Right atrium auricular region (tissue), 2 donors: ENCODE measurements at regions not wholly inside any gene's neighbourhood (a gene's known extent, or its start where the extent isn't known, plus 50 kb on each side); places are given as distances from the start of the nearest gene placed in this dataset.

Experiments used
- DNase-seq: peaks from one replicate; pipeline ENCODE4 v3.0.0-alpha.2; 2019; ENCODE audit warnings: low spot score
- H3K27ac ChIP-seq, 2 donors: fragments of 200-600 bp; sonication (generic); 1 replicate in 1 of 2; 2 replicates in 1 of 2; pipeline ENCODE4 v1.5.1; 2016 to 2019
- H3K27me3 ChIP-seq, 2 donors: fragments of 200-600 bp; sonication (generic); one replicate each; pipeline versions ENCODE4 v1.5.1 to v1.6.0; 2017 to 2019
- H3K36me3 ChIP-seq: fragments of 200-600 bp; sonication (generic); one replicate; pipeline ENCODE4 v1.5.1; 2016
- H3K4me1 ChIP-seq, 2 donors: fragments of 200-600 bp; sonication (generic); one replicate each; pipeline versions ENCODE4 v1.5.1 to v1.6.0; 2017 to 2019
- H3K4me3 ChIP-seq, 2 donors: fragments of 200-600 bp; sonication (generic); 1 replicate in 1 of 2; 2 replicates in 1 of 2; pipeline ENCODE4 v1.5.1; 2017 to 2019; ENCODE audit warnings: mild to moderate bottlenecking in 1 of 2, moderate library complexity in 1 of 2
- H3K9me3 ChIP-seq, 2 donors: fragments of 200-600 bp; sonication (generic); one replicate each; pipeline ENCODE4 v1.5.1; 2019
- CTCF ChIP-seq, 2 donors: fragments of 200-600 bp; sonication (generic); IDR thresholded peaks; one replicate each; pipeline ENCODE4 v1.5.1; 2019; ENCODE audit warnings: antibody characterized with exemption in 2 of 2

- Histone ChIP-seq H3K4me1 (no peaks in the 10 kb centered on the region), H3K36me3 (no peaks in the 10 kb centered on the region), H3K9me3 (peaks cover 0 to 11% of the 10 kb centered on the region in 2 donors), H3K27me3 (no peaks in the 10 kb centered on the region), H3K4me3 (no peak overlapping the region), H3K27ac (no peak overlapping the region)
- TF ChIP-seq CTCF (IDR thresholded peaks at IDR 0.05): no peak
- DNase-seq: no peak
These were observed 149.4 kb downstream of the NXPE2 start for GRCh38 chr11:114827736-114828135.

GRCh38 chr11:114832532-114833125, 154.3 kb downstream of the NXPE2 start:
- Histone ChIP-seq H3K27ac (no peak overlapping the region), H3K9me3 (no peaks in the 10 kb centered on the region), H3K4me1 (no peaks in the 10 kb centered on the region), H3K4me3 (no peak overlapping the region), H3K27me3 (no peaks in the 10 kb centered on the region), H3K36me3 (no peaks in the 10 kb centered on the region)
- no peak for TF ChIP-seq CTCF (IDR thresholded peaks at IDR 0.05)
- no peak for DNase-seq

- no peak for TF ChIP-seq CTCF (IDR thresholded peaks at IDR 0.05)
- H3K4me1 ChIP-seq: no peaks in the 10 kb centered on the region
- no peaks in the 10 kb centered on the region for H3K36me3 ChIP-seq
- no peak overlapping the region for H3K4me3 ChIP-seq
- H3K27ac ChIP-seq: no peak overlapping the region
- no peak for DNase-seq
- H3K27me3 ChIP-seq: no peaks in the 10 kb centered on the region
- H3K9me3 ChIP-seq: peaks cover 0 to 8% of the 10 kb centered on the region in 2 donors
These were observed 157.8 kb downstream of the NXPE2 start for GRCh38 chr11:114836161-114836560.

- TF ChIP-seq CTCF (IDR thresholded peaks at IDR 0.05): no peak
- H3K27ac ChIP-seq: no peak overlapping the region
- no peaks in the 10 kb centered on the region for H3K36me3 ChIP-seq
- peaks cover 0 to 12% of the 10 kb centered on the region in 2 donors for H3K4me1 ChIP-seq
- H3K9me3 ChIP-seq: no peaks in the 10 kb centered on the region
- no peak overlapping the region for H3K4me3 ChIP-seq
- no peak for DNase-seq
- H3K27me3 ChIP-seq: no peaks in the 10 kb centered on the region
These were observed 166.6 kb downstream of the NXPE2 start for GRCh38 chr11:114844896-114845295.

GRCh38 chr11:114845766-114846415, 167.6 kb downstream of the NXPE2 start:
- H3K9me3 ChIP-seq: no peaks in the 10 kb centered on the region
- DNase-seq: no peak
- no peak for TF ChIP-seq CTCF (IDR thresholded peaks at IDR 0.05)

GRCh38 chr11:114846416-114846791, 168.1 kb downstream of the NXPE2 start:
- no peaks in the 10 kb centered on the region for H3K27me3 ChIP-seq
- DNase-seq: no peak
- no peaks in the 10 kb centered on the region for H3K9me3 ChIP-seq
- H3K36me3 ChIP-seq: no peaks in the 10 kb centered on the region
- H3K4me1 ChIP-seq: peaks cover 0 to 12% of the 10 kb centered on the region in 2 donors
- H3K27ac ChIP-seq: no peak overlapping the region
- TF ChIP-seq CTCF (IDR thresholded peaks at IDR 0.05): no peak
- H3K4me3 ChIP-seq: no peak overlapping the region

More at GRCh38 chr11:114845766-114846415, 167.6 kb downstream of the NXPE2 start:
- H3K36me3 ChIP-seq: no peaks in the 10 kb centered on the region
- H3K27ac ChIP-seq: no peak overlapping the region
- no peak overlapping the region for H3K4me3 ChIP-seq
- no peaks in the 10 kb centered on the region for H3K27me3 ChIP-seq
- H3K4me1 ChIP-seq: peaks cover 0 to 12% of the 10 kb centered on the region in 2 donors
